RWPE1 (cell line): ENCODE measurements at regions not wholly inside any gene's neighbourhood (a gene's known extent, or its start where the extent isn't known, plus 50 kb on each side); places are given as distances from the start of the nearest gene placed in this dataset.

Experiments used
- CTCF ChIA-PET: fragments of 350-600 bp; sonication (Branson Sonifier 250); formaldehyde crosslinking; extraction: SDS; loops from one replicate; lab custom pipeline; 2021; lab: Yijun Ruan, JAX
- POLR2A ChIA-PET: fragments of 400-600 bp; formaldehyde crosslinking; extraction: SDS; loops from one replicate; lab custom pipeline; 2020; ENCODE audit warnings: antibody characterized with exemption; ENCODE audit not compliant: low non-redundant PET; lab: Yijun Ruan, JAX
- DNase-seq: peaks from one replicate; pipeline ENCODE4 v3.0.0; 2012; ENCODE audit warnings: low spot score
- H3K27ac ChIP-seq: fragments of 450-650 bp; 2 replicates; pipeline ENCODE4 v1.5.1; 2017
- CTCF ChIP-seq: fragments of 450-650 bp; conservative IDR thresholded peaks from 2 replicates; pipeline ENCODE4 v1.5.1; 2017; ENCODE audit warnings: low read depth, mild to moderate bottlenecking

DNA sequence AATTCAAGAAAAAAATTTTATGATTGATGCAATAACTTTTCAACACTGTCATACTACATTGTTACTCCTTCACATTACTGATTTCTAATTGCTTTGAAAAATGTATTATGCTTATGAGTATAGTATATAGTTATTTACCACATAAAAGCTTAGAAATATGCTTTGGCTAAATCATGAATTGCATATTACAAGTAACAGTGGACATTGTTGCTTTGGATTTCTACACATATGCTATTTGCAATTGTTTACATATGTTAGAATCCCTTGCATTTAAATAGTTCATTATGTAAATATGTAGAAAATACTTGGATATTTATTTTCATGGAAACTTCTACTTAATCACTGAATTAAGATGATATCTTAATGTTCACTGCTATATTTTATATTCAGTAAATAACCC, 577.5 kb downstream of the QKI start:
- ChIA-PET CTCF (no interaction called here), POLR2A (no interaction called here)
- H3K27ac ChIP-seq: no peak overlapping the region
- TF ChIP-seq CTCF: no peak
- no peak for DNase-seq

DNA sequence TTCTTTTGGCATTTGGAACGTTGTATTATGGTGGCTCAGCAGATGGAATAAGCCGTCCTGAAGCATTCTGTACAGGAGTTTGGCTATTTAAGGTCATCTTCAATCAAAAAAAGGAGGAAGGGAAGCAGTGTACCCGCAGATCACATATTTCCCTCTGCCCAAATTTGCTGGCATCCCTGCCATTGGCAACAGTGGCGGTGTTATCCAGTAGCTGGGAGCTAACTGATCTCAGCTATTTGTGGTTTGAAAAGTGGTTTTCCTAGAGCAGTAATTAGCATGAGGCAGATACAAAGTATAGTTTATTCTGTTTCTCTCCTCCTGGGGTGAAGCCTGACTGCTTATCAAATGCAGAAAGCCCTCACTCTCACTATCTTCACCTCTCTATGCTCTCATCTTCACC, 576.8 kb downstream of the QKI start:
- ChIA-PET CTCF (no interaction called here), POLR2A (no interaction called here)
- no peak overlapping the region for H3K27ac ChIP-seq
- TF ChIP-seq CTCF: no peak
- DNase-seq: no peak

DNA sequence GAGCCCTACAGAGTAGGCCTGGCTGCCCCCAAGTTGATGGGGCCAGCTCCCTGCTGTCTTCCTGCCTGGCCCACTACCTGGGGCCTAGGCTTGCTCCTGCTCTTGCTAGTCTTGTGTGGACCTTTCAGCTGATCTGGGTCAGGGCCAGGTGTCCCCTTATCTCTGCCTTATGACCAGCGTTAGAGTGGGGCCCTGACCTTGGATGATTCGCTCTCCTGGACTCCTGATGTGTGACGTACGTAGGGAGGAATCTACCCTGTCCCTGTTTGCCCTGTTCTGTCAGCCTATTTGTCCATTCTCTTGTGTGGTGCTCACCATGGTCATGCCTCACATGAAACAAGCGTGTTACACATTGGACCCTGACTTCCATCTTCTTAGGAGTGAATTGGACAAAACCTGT, 571.8 kb downstream of the QKI start:
- no peak for DNase-seq
- ChIA-PET POLR2A (no interaction called here), CTCF (no interaction called here)
- no peak for TF ChIP-seq CTCF
- no peak overlapping the region for H3K27ac ChIP-seq

- ChIA-PET CTCF (no interaction called here), POLR2A (no interaction called here)
- TF ChIP-seq CTCF: no peak
- H3K27ac ChIP-seq: no peak overlapping the region
- DNase-seq: no peak
Measured at GRCh38 chr6:163985710-163986109, 571.2 kb downstream of the QKI start.

DNA sequence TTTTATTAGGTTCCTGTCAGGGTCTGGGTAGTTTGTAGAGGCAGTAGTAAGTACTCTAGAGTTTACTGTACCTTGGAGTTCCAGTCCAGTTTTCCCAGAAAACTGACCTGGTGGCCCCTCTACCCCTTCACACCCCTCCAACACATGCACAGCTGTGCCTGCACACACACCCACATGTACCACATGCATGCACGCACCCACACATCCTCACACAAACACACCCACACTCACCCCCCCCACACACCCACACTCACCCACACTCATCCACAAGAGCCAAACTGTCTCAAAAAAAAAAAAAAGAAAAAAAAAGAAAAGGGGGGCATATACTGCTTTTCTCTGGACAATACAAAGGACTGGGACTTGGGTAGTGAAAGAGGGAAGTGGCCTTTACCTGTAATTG, 570.5 kb downstream of the QKI start:
- ChIA-PET POLR2A (no interaction called here), CTCF (no interaction called here)
- no peak overlapping the region for H3K27ac ChIP-seq
- no peak for TF ChIP-seq CTCF
- no peak for DNase-seq

DNA sequence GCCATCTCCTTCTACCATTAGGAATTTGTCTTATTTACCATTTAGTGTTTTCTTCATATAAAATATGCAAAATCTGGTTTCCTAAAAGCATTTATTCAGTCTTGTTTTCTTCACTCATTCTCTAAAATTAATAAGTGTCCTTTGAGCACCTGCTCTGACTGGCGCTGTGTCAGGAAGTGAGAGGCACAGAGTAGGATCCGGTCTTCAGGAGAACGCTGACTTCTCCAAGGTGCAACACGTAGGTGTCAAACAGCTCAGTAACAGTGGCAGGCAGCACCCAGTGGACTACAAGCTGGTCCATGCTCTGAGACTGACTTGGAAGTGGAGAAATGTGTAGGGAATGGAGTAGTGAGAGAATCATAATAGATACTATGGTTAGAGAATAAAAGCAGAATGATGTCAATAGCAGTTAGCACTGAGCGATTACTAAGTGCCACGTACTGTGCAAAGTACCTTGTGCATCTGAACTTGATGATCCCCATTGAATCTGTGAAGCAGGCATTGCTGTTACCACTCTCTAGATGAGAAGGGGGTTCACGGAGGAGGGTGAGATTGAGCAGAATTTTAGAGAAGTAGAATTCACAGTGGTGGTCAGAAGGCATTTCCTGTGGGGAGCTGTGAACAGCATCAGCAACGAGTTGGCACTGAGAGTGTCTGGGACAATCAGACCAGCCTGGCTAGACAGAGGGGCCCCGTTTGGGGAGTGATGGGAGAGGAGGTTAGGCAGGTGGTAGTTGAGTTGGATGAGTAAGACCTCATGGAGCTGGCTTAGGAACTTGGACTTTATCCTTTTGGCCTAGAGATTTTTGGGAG, 569.8 kb downstream of the QKI start:
- H3K27ac ChIP-seq: no peak overlapping the region
- no peak for TF ChIP-seq CTCF
- ChIA-PET POLR2A (no interaction called here), CTCF (no interaction called here)
- DNase-seq: no peak
